Osteocyte (in vitro differentiated cells): ENCODE measurements at regions not wholly inside any gene's neighbourhood (a gene's known extent, or its start where the extent isn't known, plus 50 kb on each side); places are given as distances from the start of the nearest gene placed in this dataset.
"Not testable (repeated sequence)": the region's sequence is repeated elsewhere in the genome, so short reads cannot be mapped to it uniquely, and the experiment has no call there.

Experiments used
- DNase-seq: peaks from one replicate; pipeline ENCODE4 v3.0.0; 2021; ENCODE audit warnings: mixed read lengths; ENCODE audit not compliant: unreplicated experiment; ENCODE audit errors: extremely low spot score
- H3K27ac Mint-ChIP-seq: one replicate; pipeline ENCODE4 v1.8.0; 2021; ENCODE audit warnings: mild to moderate bottlenecking, mixed read lengths; ENCODE audit not compliant: unreplicated experiment
- H3K27me3 Mint-ChIP-seq: one replicate; pipeline ENCODE4 v1.8.0; 2021; ENCODE audit warnings: mixed read lengths; ENCODE audit not compliant: unreplicated experiment
- H3K36me3 Mint-ChIP-seq: one replicate; pipeline ENCODE4 v1.8.0; 2021; ENCODE audit warnings: mixed read lengths; ENCODE audit not compliant: unreplicated experiment
- H3K4me1 Mint-ChIP-seq: one replicate; pipeline ENCODE4 v1.8.0; 2021; ENCODE audit warnings: mixed read lengths; ENCODE audit not compliant: unreplicated experiment
- H3K4me3 Mint-ChIP-seq: one replicate; pipeline ENCODE4 v1.8.0; 2021; ENCODE audit warnings: mild to moderate bottlenecking, moderate library complexity, mixed read lengths; ENCODE audit not compliant: unreplicated experiment
- H3K9me3 Mint-ChIP-seq: one replicate; pipeline ENCODE4 v1.8.0; 2021; ENCODE audit warnings: mixed read lengths; ENCODE audit not compliant: unreplicated experiment
- CTCF ChIP-seq: fragments of 200-600 bp; sonication (generic); IDR thresholded peaks from 2 replicates; pipeline ENCODE4 v1.5.0; 2021; ENCODE audit warnings: antibody characterized with exemption, mild to moderate bottlenecking, moderate library complexity

- H3K4me3 Mint-ChIP-seq, result no peak overlapping the region
- peaks cover 15% of the 10 kb centered on the region for H3K9me3 Mint-ChIP-seq
- H3K27me3 Mint-ChIP-seq, result no peaks in the 10 kb centered on the region
- no peak for TF ChIP-seq CTCF
- no peaks in the 10 kb centered on the region for H3K4me1 Mint-ChIP-seq
- no peaks in the 10 kb centered on the region for H3K36me3 Mint-ChIP-seq
- DNase-seq, result no peak
- no peak overlapping the region for H3K27ac Mint-ChIP-seq
Measured at GRCh38 chr15:47129033-47129432, 588.3 kb upstream of the SEMA6D start.

GRCh38 chr15:47131450-47131849 lies 585.9 kb upstream of the SEMA6D start:
- not testable (repeated sequence) for H3K27me3 Mint-ChIP-seq, H3K36me3 Mint-ChIP-seq, H3K4me3 Mint-ChIP-seq, DNase-seq, H3K4me1 Mint-ChIP-seq, H3K27ac Mint-ChIP-seq
- peaks cover 15% of the 10 kb centered on the region for H3K9me3 Mint-ChIP-seq

GRCh38 chr15:47135267-47135666 lies 582.0 kb upstream of the SEMA6D start:
- no peaks in the 10 kb centered on the region for H3K27me3 Mint-ChIP-seq
- peaks cover 9% of the 10 kb centered on the region for H3K9me3 Mint-ChIP-seq
- no peaks in the 10 kb centered on the region for H3K4me1 Mint-ChIP-seq
- no peak for DNase-seq
- H3K27ac Mint-ChIP-seq, result no peak overlapping the region
- no peak overlapping the region for H3K4me3 Mint-ChIP-seq
- H3K36me3 Mint-ChIP-seq, result no peaks in the 10 kb centered on the region
- no peak for TF ChIP-seq CTCF

GRCh38 chr15:47136236-47136635 lies 581.1 kb upstream of the SEMA6D start:
- H3K27ac Mint-ChIP-seq, result no peak overlapping the region
- DNase-seq, result no peak

GRCh38 chr15:47139965-47140364 lies 577.3 kb upstream of the SEMA6D start:
- no peak for DNase-seq
- H3K27ac Mint-ChIP-seq, result no peak overlapping the region
- H3K27me3 Mint-ChIP-seq, result no peaks in the 10 kb centered on the region
- no peak overlapping the region for H3K4me3 Mint-ChIP-seq
- H3K4me1 Mint-ChIP-seq, result no peaks in the 10 kb centered on the region
- no peaks in the 10 kb centered on the region for H3K36me3 Mint-ChIP-seq
- TF ChIP-seq CTCF, result no peak
- H3K9me3 Mint-ChIP-seq, result peaks cover 3% of the 10 kb centered on the region

More at GRCh38 chr15:47136236-47136635, 581.1 kb upstream of the SEMA6D start:
- Mint-ChIP-seq H3K36me3 (no peaks in the 10 kb centered on the region), H3K4me1 (no peaks in the 10 kb centered on the region), H3K9me3 (no peaks in the 10 kb centered on the region), H3K27me3 (no peaks in the 10 kb centered on the region), H3K4me3 (no peak overlapping the region)
- no peak for TF ChIP-seq CTCF

- H3K9me3 Mint-ChIP-seq, result peaks cover 4% of the 10 kb centered on the region
- no peak for TF ChIP-seq CTCF
- no peaks in the 10 kb centered on the region for H3K27me3 Mint-ChIP-seq
- H3K36me3 Mint-ChIP-seq, result no peaks in the 10 kb centered on the region
- H3K27ac Mint-ChIP-seq, result no peak overlapping the region
- no peak overlapping the region for H3K4me3 Mint-ChIP-seq
- no peaks in the 10 kb centered on the region for H3K4me1 Mint-ChIP-seq
- DNase-seq, result no peak
Measured at GRCh38 chr15:47157827-47158226, 559.5 kb upstream of the SEMA6D start.
